ENCODE measurements at regions not wholly inside any gene's neighbourhood (a gene's known extent, or its start where the extent isn't known, plus 50 kb on each side); places are given as distances from the start of the nearest gene placed in this dataset.

- no peak for DNase-seq (ENCODE audit: extremely low read depth, low read depth)
- TF ChIP-seq CTCF (IDR thresholded peaks at IDR 0.05; ENCODE audit: low read depth, low read length, missing control alignments), result no peak
- H3K4me3 ChIP-seq (replicated peaks; ENCODE audit: low read depth, low read length), result no peak overlapping the region
Measured at GRCh38 chr1:80047791-80048190, 1041.3 kb upstream of the ADGRL4 start.

GRCh38 chr1:80044662-80045061 lies 1038.1 kb upstream of the ADGRL4 start:
- no peak overlapping the region for H3K4me3 ChIP-seq (replicated peaks; ENCODE audit: low read depth, low read length)

GRCh38 chr1:80036690-80037432 lies 1030.3 kb upstream of the ADGRL4 start:
- DNase-seq (ENCODE audit: extremely low read depth, low read depth), result no peak
- TF ChIP-seq CTCF (IDR thresholded peaks at IDR 0.05; ENCODE audit: low read depth, low read length, missing control alignments), result no peak
- no peak overlapping the region for H3K4me3 ChIP-seq (replicated peaks; ENCODE audit: low read depth, low read length)

More at GRCh38 chr1:80044662-80045061, 1038.1 kb upstream of the ADGRL4 start:
- no peak for TF ChIP-seq CTCF (IDR thresholded peaks at IDR 0.05; ENCODE audit: low read depth, low read length, missing control alignments)
- DNase-seq (ENCODE audit: extremely low read depth, low read depth), result no peak

GRCh38 chr1:80023358-80023757 lies 1016.8 kb upstream of the ADGRL4 start:
- no peak for DNase-seq (ENCODE audit: extremely low read depth, low read depth)
- H3K4me3 ChIP-seq (replicated peaks; ENCODE audit: low read depth, low read length), result no peak overlapping the region
- TF ChIP-seq CTCF (IDR thresholded peaks at IDR 0.05; ENCODE audit: low read depth, low read length, missing control alignments), result no peak

GRCh38 chr1:80021891-80022290 lies 1015.4 kb upstream of the ADGRL4 start:
- TF ChIP-seq CTCF (IDR thresholded peaks at IDR 0.05; ENCODE audit: low read depth, low read length, missing control alignments), result no peak
- H3K4me3 ChIP-seq (replicated peaks; ENCODE audit: low read depth, low read length), result no peak overlapping the region
- no peak for DNase-seq (ENCODE audit: extremely low read depth, low read depth)

GRCh38 chr1:80018348-80018747 lies 1011.8 kb upstream of the ADGRL4 start:
- no peak for DNase-seq (ENCODE audit: extremely low read depth, low read depth)
- TF ChIP-seq CTCF (IDR thresholded peaks at IDR 0.05; ENCODE audit: low read depth, low read length, missing control alignments), result no peak
- H3K4me3 ChIP-seq (replicated peaks; ENCODE audit: low read depth, low read length), result no peak overlapping the region

GRCh38 chr1:80008934-80009333 lies 1002.4 kb upstream of the ADGRL4 start:
- TF ChIP-seq CTCF (IDR thresholded peaks at IDR 0.05; ENCODE audit: low read depth, low read length, missing control alignments), result no peak
- no peak for DNase-seq (ENCODE audit: extremely low read depth, low read depth)
- no peak overlapping the region for H3K4me3 ChIP-seq (replicated peaks; ENCODE audit: low read depth, low read length)
